NB4 (cell line): ENCODE measurements at regions not wholly inside any gene's neighbourhood (a gene's known extent, or its start where the extent isn't known, plus 50 kb on each side); places are given as distances from the start of the nearest gene placed in this dataset.

Experiments used
- POLR2A ChIP-seq: IDR thresholded peaks from 2 replicates; pipeline ENCODE4 v1.6.1; 2011; ENCODE audit warnings: mild to moderate bottlenecking; ENCODE audit not compliant: insufficient read length; ENCODE audit errors: extremely low read depth
- TF ChIP-seq, protein P1 (sequence below): IDR thresholded peaks from one replicate; pipeline ENCODE4 v1.5.1; 2012; ENCODE audit warnings: low read depth, low read length

- TF ChIP-seq, protein P1, sequence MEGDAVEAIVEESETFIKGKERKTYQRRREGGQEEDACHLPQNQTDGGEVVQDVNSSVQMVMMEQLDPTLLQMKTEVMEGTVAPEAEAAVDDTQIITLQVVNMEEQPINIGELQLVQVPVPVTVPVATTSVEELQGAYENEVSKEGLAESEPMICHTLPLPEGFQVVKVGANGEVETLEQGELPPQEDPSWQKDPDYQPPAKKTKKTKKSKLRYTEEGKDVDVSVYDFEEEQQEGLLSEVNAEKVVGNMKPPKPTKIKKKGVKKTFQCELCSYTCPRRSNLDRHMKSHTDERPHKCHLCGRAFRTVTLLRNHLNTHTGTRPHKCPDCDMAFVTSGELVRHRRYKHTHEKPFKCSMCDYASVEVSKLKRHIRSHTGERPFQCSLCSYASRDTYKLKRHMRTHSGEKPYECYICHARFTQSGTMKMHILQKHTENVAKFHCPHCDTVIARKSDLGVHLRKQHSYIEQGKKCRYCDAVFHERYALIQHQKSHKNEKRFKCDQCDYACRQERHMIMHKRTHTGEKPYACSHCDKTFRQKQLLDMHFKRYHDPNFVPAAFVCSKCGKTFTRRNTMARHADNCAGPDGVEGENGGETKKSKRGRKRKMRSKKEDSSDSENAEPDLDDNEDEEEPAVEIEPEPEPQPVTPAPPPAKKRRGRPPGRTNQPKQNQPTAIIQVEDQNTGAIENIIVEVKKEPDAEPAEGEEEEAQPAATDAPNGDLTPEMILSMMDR, result no peak
- TF ChIP-seq POLR2A, result no peak
These were observed 2412.4 kb downstream of the PCDH9 start for GRCh38 chr13:64817691-64818090.
